Muscle layer of colon (tissue), 2 donors: ENCODE measurements at regions not wholly inside any gene's neighbourhood (a gene's known extent, or its start where the extent isn't known, plus 50 kb on each side); places are given as distances from the start of the nearest gene placed in this dataset.

ENCODE experiments used
- H3K27ac ChIP-seq: one replicate; pipeline ENCODE4 v1.7.0; 2013; ENCODE audit warnings: low read depth, mild to moderate bottlenecking, low read length, moderate library complexity
- H3K27me3 ChIP-seq, 2 donors: one replicate each; pipeline ENCODE4 v1.7.0; 2013; ENCODE audit warnings: low read length in 2 of 2, mild to moderate bottlenecking in 2 of 2; ENCODE audit not compliant: insufficient read depth in 2 of 2, control insufficient read depth in 1 of 2
- H3K36me3 ChIP-seq: one replicate; pipeline ENCODE4 v1.7.0; 2013; ENCODE audit warnings: mild to moderate bottlenecking, low read length; ENCODE audit not compliant: insufficient read depth
- H3K4me1 ChIP-seq: one replicate; pipeline ENCODE4 v1.7.0; 2013; ENCODE audit warnings: mild to moderate bottlenecking, low read length; ENCODE audit not compliant: insufficient read depth
- H3K4me3 ChIP-seq, 2 donors: one replicate each; pipeline ENCODE4 v1.7.0; 2013; ENCODE audit warnings: low read length in 2 of 2, low read depth in 1 of 2, mild to moderate bottlenecking in 1 of 2, moderate library complexity in 1 of 2
- H3K9ac ChIP-seq: one replicate; pipeline ENCODE4 v1.7.0; 2013; ENCODE audit warnings: low read length
- H3K9me3 ChIP-seq: one replicate; pipeline ENCODE4 v1.7.0; 2013; ENCODE audit warnings: mild to moderate bottlenecking, low read length
- donor health status: abdominal sarcoma.
- donor health status: Adenocarcinoma of cecum.

DNA sequence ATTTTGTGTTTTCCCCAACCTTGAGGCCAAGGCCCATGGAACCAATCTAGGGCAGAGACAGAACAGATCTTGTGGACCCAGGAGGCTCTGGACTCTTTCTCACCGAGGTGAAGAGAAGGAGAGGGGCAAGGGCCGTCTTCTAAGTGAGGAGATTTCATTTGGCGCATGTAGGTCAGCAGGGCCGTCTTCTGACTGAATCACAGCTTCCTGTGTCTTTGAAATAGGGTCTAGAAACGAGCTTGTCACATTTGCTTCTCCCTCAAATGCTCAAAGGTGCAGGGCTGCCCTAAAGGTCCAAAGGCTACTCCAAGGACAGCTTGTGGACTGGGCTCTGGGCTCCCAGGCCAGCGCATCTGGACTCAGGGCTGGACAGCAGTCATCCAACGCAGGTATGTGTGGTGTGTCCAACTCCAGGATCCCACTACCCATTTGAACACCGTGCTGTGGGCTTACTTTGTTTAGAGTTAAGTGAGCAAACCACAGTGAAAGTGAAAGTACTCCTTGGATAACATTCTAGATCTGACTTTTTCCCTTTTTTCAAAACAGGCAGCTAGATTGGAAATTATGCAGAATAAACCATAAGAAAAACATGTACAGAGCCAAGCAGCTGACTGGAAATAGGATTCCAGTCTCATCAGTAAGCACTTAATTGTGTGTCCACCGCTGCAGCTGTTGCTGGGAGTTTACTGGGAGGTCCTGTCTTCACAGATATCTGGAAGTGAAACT is 357.0 kb downstream of the GADD45G start:
- no peak overlapping the region for H3K27ac ChIP-seq
- H3K9ac ChIP-seq, result no peak overlapping the region
- peaks cover 9% of the 10 kb centered on the region for H3K4me1 ChIP-seq
- no peaks in the 10 kb centered on the region for H3K9me3 ChIP-seq
- H3K4me3 ChIP-seq, result peak overlapping the region in 1 of 2 donors; percentile 12
- no peaks in the 10 kb centered on the region for H3K27me3 ChIP-seq
- no peaks in the 10 kb centered on the region for H3K36me3 ChIP-seq

DNA sequence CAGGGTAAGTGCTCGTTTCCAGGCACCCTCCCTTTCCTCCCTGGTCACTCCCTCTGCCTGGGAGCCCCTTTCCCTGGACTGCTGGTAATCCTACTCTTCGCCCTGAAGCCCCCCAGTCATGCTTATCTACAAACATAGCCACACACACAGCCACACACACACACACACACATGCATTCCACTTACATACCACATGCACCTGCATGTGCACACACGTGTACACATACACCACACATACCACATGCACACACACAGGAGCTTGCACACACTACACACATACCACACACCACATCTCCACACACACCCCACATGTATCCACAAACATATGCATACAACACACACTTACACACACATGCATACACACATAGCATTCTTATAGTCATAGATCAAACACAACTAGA is 358.5 kb downstream of the GADD45G start:
- H3K9me3 ChIP-seq, result no peaks in the 10 kb centered on the region
- no peaks in the 10 kb centered on the region for H3K36me3 ChIP-seq
- no peak overlapping the region for H3K27ac ChIP-seq
- no peak overlapping the region for H3K9ac ChIP-seq
- H3K27me3 ChIP-seq, result no peaks in the 10 kb centered on the region
- peaks cover 9% of the 10 kb centered on the region for H3K4me1 ChIP-seq
- no peak overlapping the region for H3K4me3 ChIP-seq

GRCh38 chr9:89967527-89967926 is 362.7 kb downstream of the GADD45G start:
- H3K27me3 ChIP-seq, result no peaks in the 10 kb centered on the region
- no peaks in the 10 kb centered on the region for H3K36me3 ChIP-seq
- no peaks in the 10 kb centered on the region for H3K9me3 ChIP-seq
- no peak overlapping the region for H3K27ac ChIP-seq
- H3K9ac ChIP-seq, result no peak overlapping the region
- peaks cover under 1% of the 10 kb centered on the region for H3K4me1 ChIP-seq
- H3K4me3 ChIP-seq, result no peak overlapping the region

DNA sequence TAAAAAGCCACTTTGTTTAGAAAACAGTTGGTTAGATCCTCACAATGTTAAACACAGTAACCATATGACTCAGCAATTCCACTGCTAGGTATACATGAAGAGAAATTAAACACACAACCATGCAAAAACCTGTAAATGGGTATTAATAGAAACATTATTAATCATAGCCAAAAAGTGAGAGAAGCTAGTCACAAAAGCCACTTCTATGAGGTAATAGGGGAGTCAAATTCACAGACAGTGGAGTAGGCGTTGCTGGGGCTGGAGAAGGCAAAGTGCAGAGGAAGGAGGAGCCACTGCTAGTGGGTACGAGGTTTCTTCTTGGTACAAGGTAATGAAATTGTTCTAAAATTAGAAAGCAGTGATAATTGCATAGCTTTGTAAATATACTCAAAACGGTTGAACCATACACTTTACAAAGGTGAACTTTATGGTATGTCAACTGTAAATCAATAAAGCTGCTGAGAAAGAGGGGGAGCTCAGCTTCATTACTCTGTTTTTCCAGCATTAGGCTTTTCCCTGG is 364.4 kb downstream of the GADD45G start:
- H3K27me3 ChIP-seq, result no peaks in the 10 kb centered on the region
- H3K4me1 ChIP-seq, result no peaks in the 10 kb centered on the region
- no peak overlapping the region for H3K27ac ChIP-seq
- H3K36me3 ChIP-seq, result no peaks in the 10 kb centered on the region
- no peak overlapping the region for H3K9ac ChIP-seq
- H3K4me3 ChIP-seq, result no peak overlapping the region
- H3K9me3 ChIP-seq, result no peaks in the 10 kb centered on the region

DNA sequence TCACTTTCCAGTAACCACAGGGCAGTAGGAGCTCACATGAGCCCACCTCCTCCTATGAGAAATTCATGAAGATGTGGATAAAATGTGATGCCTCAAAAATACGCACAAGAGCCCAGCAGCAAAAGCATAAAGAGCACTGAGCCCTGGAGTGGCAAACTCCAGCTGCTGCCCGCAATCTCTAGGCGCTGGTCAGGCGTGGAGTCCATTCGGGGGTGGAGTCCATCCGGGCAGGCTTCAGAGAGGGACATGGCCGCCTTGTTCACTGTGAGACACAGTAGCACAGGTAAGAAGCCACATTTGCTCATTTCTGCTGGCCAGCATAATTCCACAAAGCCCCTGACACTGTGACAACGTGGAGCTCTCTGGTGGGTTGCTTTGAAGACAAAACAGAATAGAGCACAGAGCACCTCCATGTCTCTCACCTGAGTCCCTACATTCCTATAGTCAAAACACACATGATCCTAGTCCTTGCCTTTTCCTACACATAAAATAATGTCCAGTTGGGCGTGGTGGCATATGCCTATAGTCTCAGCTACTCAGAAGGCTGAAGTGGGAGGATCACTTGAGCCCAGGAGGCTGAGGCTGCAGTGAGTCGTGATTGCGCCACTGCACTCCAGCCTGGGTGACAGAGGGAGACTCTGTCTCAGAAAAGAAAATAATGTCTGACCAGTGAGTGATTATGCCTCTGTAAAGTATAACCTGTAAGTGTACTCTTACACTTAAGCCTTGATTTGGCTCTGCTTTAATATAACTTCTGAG is 365.2 kb downstream of the GADD45G start:
- no peaks in the 10 kb centered on the region for H3K9me3 ChIP-seq
- H3K36me3 ChIP-seq, result no peaks in the 10 kb centered on the region
- no peak overlapping the region for H3K27ac ChIP-seq
- H3K4me3 ChIP-seq, result no peak overlapping the region
- H3K27me3 ChIP-seq, result no peaks in the 10 kb centered on the region
- H3K9ac ChIP-seq, result no peak overlapping the region
- H3K4me1 ChIP-seq, result no peaks in the 10 kb centered on the region

DNA sequence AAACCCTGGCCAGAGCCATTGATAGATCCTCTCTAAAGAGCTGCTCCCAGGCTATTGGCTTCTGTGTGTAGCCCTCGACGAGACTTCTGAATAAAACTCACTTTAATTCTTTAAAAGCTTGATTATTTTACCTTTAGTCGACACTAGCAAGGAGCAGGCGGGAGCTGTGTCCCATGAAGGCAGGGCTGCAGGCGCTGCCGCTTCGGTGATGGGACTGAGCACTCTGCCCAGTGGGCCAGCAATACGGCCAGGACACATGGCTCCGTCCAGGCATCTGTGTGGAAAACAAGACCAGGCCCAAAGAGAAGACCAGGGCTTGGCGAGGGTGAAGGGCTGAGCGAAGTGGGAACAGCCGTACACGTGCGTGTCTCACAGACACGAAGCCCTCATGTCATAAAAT is 365.9 kb downstream of the GADD45G start:
- Histone ChIP-seq H3K4me1 (no peaks in the 10 kb centered on the region), H3K36me3 (no peaks in the 10 kb centered on the region), H3K9me3 (no peaks in the 10 kb centered on the region), H3K9ac (no peak overlapping the region), H3K27ac (no peak overlapping the region), H3K27me3 (no peaks in the 10 kb centered on the region), H3K4me3 (no peak overlapping the region)

- H3K9me3 ChIP-seq, result no peaks in the 10 kb centered on the region
- no peak overlapping the region for H3K9ac ChIP-seq
- no peaks in the 10 kb centered on the region for H3K27me3 ChIP-seq
- no peak overlapping the region for H3K27ac ChIP-seq
- no peaks in the 10 kb centered on the region for H3K36me3 ChIP-seq
- H3K4me1 ChIP-seq, result no peaks in the 10 kb centered on the region
- no peak overlapping the region for H3K4me3 ChIP-seq
These were observed 367.7 kb downstream of the GADD45G start for GRCh38 chr9:89972535-89972934.

DNA sequence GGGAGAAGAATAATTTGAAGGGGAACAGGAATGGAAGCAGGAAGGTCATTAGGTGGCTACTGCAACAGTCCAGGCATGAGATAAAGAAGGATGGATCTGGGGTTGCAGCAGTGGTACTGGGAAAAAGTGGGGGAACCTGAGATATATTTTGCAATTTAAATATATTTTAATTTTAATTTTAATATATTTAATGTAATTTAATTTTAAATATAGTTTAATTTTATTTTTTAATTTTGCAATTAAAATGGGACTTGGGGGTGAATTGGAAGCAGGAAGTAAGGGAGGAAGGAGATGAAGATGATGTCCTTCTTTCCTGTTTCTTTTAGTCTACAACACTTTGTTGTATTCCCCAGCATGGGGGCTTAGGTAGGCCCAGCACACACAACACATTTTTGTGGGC is 369.8 kb downstream of the GADD45G start:
- H3K27ac ChIP-seq, result no peak overlapping the region
- no peaks in the 10 kb centered on the region for H3K36me3 ChIP-seq
- no peak overlapping the region for H3K4me3 ChIP-seq
- no peaks in the 10 kb centered on the region for H3K4me1 ChIP-seq
- no peaks in the 10 kb centered on the region for H3K9me3 ChIP-seq
- H3K27me3 ChIP-seq, result no peaks in the 10 kb centered on the region
- no peak overlapping the region for H3K9ac ChIP-seq

- H3K9me3 ChIP-seq, result no peaks in the 10 kb centered on the region
- no peaks in the 10 kb centered on the region for H3K36me3 ChIP-seq
- H3K4me1 ChIP-seq, result no peaks in the 10 kb centered on the region
- H3K27me3 ChIP-seq, result no peaks in the 10 kb centered on the region
- no peak overlapping the region for H3K9ac ChIP-seq
- H3K4me3 ChIP-seq, result no peak overlapping the region
- no peak overlapping the region for H3K27ac ChIP-seq
These were observed 370.2 kb downstream of the GADD45G start for GRCh38 chr9:89975024-89975423.

GRCh38 chr9:89975630-89976029 is 370.8 kb downstream of the GADD45G start:
- H3K9ac ChIP-seq, result no peak overlapping the region
- no peak overlapping the region for H3K27ac ChIP-seq
- no peak overlapping the region for H3K4me3 ChIP-seq
- H3K4me1 ChIP-seq, result no peaks in the 10 kb centered on the region
- H3K9me3 ChIP-seq, result no peaks in the 10 kb centered on the region
- H3K27me3 ChIP-seq, result no peaks in the 10 kb centered on the region
- no peaks in the 10 kb centered on the region for H3K36me3 ChIP-seq

GRCh38 chr9:89978185-89978584 is 373.4 kb downstream of the GADD45G start:
- Histone ChIP-seq H3K9me3 (no peaks in the 10 kb centered on the region), H3K27me3 (no peaks in the 10 kb centered on the region), H3K27ac (no peak overlapping the region), H3K9ac (no peak overlapping the region), H3K36me3 (no peaks in the 10 kb centered on the region), H3K4me3 (no peak overlapping the region), H3K4me1 (no peaks in the 10 kb centered on the region)
